HG03025 (cell line): ENCODE measurements at regions not wholly inside any gene's neighbourhood (a gene's known extent, or its start where the extent isn't known, plus 50 kb on each side); places are given as distances from the start of the nearest gene placed in this dataset.
"Not testable (repeated sequence)": the region's sequence is repeated elsewhere in the genome, so short reads cannot be mapped to it uniquely, and the experiment has no call there.

ENCODE experiments used
- ATAC-seq: cut with Tn5 transposase; IDR thresholded peaks from one replicate; pipeline ENCODE4 v1.9.1; 2021; ENCODE audit warnings: mild to moderate bottlenecking, moderate library complexity; ENCODE audit not compliant: unreplicated experiment, low FRiP score

DNA sequence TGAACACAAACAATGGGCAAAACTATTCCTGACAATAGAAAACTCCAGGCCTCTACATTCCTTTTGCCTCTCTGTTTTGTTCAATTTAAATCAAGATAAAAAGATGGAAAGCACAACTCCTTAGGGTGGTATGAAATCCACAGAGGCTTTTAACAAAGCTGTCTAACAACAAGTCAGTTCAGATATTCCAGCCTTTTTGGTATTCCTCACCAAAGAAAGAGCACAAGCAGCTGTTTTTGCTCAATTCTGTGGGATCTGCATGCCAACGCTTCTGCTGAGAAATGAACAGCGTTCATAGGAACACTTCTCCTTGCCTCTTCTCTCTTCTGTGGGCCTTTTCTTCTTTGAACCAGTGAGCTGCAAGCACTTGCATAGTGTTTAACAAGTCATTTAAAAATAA is 411.6 kb upstream of the TCF4 start:
- ATAC-seq = no peak

DNA sequence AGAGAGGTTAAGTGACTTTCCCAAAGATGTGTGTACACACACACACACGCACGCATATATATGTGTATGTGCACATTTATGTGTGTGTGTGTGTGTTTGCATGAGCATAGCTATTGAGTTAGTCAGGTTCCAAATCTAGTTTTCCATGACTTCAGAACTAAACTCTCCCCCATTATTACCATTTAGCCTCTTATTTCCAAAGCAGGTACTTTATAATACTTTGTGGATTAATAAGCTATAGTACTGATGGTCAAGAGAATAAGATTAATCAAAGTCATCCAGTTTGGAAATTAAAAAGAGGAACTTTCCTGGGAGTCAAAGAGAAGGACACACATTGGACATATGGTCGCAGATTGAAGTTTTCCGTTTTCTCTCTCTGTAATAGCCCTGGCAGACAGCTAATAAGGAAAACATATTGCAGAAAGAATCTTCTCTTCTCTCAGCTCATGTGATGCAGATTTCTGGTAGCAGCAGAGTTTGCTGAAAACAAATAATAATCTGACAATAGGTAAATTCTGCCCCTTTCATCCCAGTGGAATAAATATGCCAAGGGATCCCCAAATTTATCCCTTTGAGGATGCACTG is 410.9 kb upstream of the TCF4 start:
- no peak for ATAC-seq

GRCh38 chr18:55998071-55998522 is 410.1 kb upstream of the TCF4 start:
- no peak for ATAC-seq

DNA sequence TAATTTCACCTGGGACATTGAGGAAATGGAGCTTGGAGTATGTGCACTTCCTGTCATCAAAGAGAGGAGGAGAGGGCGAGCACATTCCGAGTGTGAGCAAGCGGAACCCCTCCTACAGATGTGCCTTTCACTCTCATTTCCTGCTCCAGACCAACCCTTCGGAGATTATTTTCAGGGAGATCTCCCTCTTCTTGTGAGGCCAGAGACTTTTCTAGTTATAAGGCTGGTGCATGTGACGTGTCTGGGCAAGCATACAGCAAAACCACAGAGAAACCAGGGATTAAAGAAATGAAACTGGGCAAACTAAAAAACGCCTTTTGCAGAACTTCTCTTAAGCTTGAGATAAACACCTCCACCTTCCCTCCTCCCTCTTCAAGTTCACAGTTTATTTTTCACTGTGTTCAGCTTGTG is 409.2 kb upstream of the TCF4 start:
- ATAC-seq = no peak

DNA sequence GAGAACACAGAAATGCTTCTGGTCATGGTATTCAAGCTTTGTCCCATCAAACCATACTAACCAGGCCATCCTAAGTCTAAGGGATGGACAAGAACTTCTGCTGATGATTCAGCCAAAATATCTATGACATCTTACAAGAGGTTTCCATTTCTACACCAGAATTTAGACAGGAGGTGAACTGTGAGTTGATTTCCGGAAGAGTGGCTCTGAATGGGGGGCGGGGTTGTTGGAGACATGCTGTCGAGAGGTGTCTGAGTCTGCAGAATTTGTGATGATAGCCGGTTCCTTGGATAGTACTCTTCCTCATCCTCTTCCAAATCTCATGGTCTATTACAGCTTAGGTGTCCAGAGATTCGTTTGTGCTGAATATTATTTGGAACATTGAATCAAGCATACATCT is 408.7 kb upstream of the TCF4 start:
- no peak for ATAC-seq

- no peak for ATAC-seq
Measured at GRCh38 chr18:55990186-55990585, 402.2 kb upstream of the TCF4 start.

DNA sequence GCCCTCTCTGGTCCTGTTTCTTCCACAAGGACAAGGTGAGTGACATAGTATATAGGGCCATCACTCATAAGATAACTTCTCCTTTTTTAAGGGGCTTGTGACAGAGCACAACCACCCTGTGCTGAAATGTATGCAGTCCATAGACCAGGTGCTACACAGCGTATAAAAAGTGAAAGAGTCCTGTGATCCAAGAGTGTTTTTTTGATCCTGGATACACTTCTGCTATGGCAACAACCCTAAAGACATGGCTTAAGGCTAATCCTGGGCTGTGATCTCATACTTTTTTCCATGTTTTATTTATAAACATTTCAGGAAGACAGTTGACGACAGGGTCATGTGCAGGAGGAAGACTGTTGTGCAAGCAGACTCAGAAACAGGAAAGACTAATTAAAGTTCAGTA is 400.5 kb upstream of the TCF4 start:
- no peak for ATAC-seq

GRCh38 chr18:55983433-55983832 is 395.4 kb upstream of the TCF4 start:
- ATAC-seq = no peak

GRCh38 chr18:55982992-55983391 is 395.0 kb upstream of the TCF4 start:
- no peak for ATAC-seq

GRCh38 chr18:55981712-55982475 is 393.9 kb upstream of the TCF4 start:
- no peak for ATAC-seq

- ATAC-seq = no peak
Measured at GRCh38 chr18:55974521-55974920, 386.5 kb upstream of the TCF4 start.

- no peak for ATAC-seq
Measured at GRCh38 chr18:55968550-55968949, 380.6 kb upstream of the TCF4 start.

DNA sequence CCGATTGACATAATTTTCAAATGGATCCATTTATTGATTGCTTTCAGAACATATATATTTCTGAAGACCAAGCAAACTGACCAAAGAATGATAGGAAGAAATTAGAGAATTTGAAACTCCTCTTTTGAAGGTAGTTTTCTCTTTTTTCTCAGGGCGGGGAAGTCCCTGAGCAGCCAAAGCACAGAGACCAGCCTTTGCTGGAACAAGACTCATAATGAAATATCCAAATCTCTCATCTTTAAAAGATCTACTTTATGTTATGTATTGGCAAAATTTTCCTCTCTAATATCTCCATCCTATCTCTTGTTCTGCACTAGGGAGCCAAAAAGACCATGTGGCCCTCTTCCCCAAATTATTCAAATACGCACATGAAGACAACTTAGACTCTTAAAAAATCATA is 379.0 kb upstream of the TCF4 start:
- no peak for ATAC-seq

DNA sequence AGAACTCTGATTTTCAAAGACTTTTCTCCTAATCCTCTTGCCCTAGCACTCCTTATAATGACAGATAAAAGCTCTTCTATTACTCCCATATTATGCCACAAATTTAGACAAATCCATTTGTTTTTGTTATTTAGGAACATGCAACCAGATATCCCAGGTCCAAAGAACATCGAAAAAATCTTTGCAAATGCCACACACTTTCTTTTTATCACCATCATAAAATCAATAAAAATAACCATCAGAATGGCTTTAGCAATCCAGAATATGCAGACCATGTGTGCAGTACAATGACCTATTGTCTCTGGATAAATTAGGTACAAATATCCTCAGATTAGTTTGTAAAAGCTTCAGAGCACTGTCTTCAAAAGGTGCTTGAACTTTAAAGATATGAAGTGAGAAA is 376.2 kb upstream of the TCF4 start:
- ATAC-seq = no peak

DNA sequence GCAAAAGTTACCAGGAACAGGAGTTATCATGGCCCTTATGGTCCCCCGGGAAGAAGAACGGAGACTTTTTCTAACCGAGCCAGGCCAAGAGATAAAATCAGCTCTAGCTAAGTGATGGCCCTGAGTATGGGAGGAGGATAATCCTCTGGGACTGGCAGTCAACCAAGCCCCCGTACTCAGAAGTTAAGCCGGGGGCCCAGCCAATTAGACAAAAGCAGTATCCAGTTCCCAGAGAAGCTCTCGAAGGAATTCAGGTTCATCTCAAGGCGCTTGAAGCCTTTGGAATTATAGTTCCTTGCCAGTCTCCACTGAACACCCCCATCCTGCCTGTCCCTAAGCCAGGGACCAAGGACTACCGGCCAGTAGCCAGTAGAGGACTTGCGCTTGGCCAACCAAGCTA is 365.3 kb upstream of the TCF4 start:
- no peak for ATAC-seq

GRCh38 chr18:55951738-55952137 is 363.7 kb upstream of the TCF4 start:
- not testable (repeated sequence) for ATAC-seq

- ATAC-seq = no peak
Measured at GRCh38 chr18:55950379-55951166, 362.6 kb upstream of the TCF4 start.

- no peak for ATAC-seq
Measured at GRCh38 chr18:55934821-55935220, 346.8 kb upstream of the TCF4 start.

DNA sequence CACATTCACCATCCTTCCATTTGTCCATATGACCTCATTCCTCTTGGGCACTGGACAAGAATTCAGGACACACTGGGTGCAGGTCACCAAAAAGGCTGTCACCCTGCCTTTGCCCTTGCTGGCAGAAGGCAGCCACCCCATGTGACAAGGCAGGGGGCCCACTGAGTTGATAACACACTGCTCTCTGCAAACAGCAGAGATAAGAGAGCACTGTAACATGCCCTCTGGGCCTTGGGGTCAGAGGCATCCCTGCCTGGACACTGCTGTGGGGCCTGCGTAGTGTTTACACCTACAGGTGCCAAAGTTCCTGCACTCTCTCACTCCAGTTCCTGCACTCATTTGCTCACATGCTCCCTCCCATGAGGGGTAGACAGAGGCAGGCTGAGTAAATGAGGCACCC is 344.7 kb upstream of the TCF4 start:
- no peak for ATAC-seq

- ATAC-seq = no peak
Measured at GRCh38 chr18:55927831-55928230, 339.8 kb upstream of the TCF4 start.

- no peak for ATAC-seq
Measured at GRCh38 chr18:55925772-55926171, 337.8 kb upstream of the TCF4 start.

DNA sequence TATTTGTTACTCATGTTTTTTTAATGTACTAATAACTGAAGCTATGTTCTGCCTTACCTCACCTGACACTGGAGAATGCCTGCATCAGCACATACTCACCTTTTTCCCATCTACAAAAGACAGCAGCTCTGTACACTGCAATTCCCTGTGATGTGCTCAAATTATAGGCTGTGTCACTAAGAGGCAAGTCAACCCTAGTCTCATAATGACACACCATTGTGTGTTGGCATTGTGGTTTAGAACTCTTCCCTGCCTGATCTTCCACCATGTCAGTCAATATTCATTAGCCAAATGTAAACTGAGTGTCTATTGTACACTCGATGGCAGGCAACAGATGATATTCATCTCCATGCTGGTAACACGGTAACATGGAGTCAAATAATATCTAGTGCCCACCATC is 332.1 kb upstream of the TCF4 start:
- ATAC-seq = no peak
